Neural progenitor cell (in vitro differentiated cells): ENCODE measurements at regions not wholly inside any gene's neighbourhood (a gene's known extent, or its start where the extent isn't known, plus 50 kb on each side); places are given as distances from the start of the nearest gene placed in this dataset.

Source experiments
- DNase-seq: peaks from one replicate; pipeline ENCODE4 v3.0.0-alpha.2; 2016; ENCODE audit warnings: low spot score
- H2AFZ ChIP-seq: fragments of 200-600 bp; sonication (generic); replicated peaks from 2 replicates; pipeline ENCODE4 v1.6.1; 2016; ENCODE audit warnings: antibody characterized with exemption
- H3F3A ChIP-seq: fragments of 200-600 bp; sonication (generic); 2 replicates; pipeline ENCODE4 v1.6.1; 2016; ENCODE audit warnings: antibody characterized with exemption, low read depth
- H3K27ac ChIP-seq: fragments of 200-600 bp; sonication (generic); 2 replicates; pipeline ENCODE4 v1.5.1; 2016; ENCODE audit warnings: mild to moderate bottlenecking
- H3K27me3 ChIP-seq: fragments of 200-600 bp; sonication (generic); 2 replicates; pipeline ENCODE4 v1.6.1; 2016; ENCODE audit warnings: mild to moderate bottlenecking, moderate library complexity
- H3K36me3 ChIP-seq: fragments of 200-600 bp; sonication (generic); 2 replicates; pipeline ENCODE4 v1.5.1; 2016
- H3K4me1 ChIP-seq: fragments of 200-600 bp; sonication (generic); 2 replicates; pipeline ENCODE4 v1.6.1; 2016; ENCODE audit warnings: mixed run types
- H3K4me2 ChIP-seq: fragments of 200-600 bp; sonication (generic); 2 replicates; pipeline ENCODE4 v1.6.1; 2016
- H3K4me3 ChIP-seq: fragments of 200-600 bp; sonication (generic); 2 replicates; pipeline ENCODE4 v1.5.1; 2016
- H3K79me2 ChIP-seq: fragments of 200-600 bp; sonication (generic); 2 replicates; pipeline ENCODE4 v1.6.1; 2016; ENCODE audit warnings: low read depth
- H3K9ac ChIP-seq: fragments of 200-600 bp; sonication (generic); 2 replicates; pipeline ENCODE4 v1.6.1; 2016
- H3K9me3 ChIP-seq: fragments of 200-600 bp; sonication (generic); 2 replicates; pipeline ENCODE4 v1.5.1; 2016; ENCODE audit warnings: low read depth
- H4K20me1 ChIP-seq: fragments of 200-600 bp; sonication (generic); 2 replicates; pipeline ENCODE4 v1.6.1; 2016; ENCODE audit warnings: low read depth
- H3K27ac Mint-ChIP-seq: 3 replicates; pipeline ENCODE4 v1.8.0; 2021; ENCODE audit warnings: mixed read lengths
- H3K27me3 Mint-ChIP-seq: 2 replicates; pipeline ENCODE4 v1.8.0; 2022; ENCODE audit warnings: low read depth, mild to moderate bottlenecking, inconsistent platforms, moderate library complexity, mixed read lengths; ENCODE audit not compliant: insufficient read depth
- H3K36me3 Mint-ChIP-seq: 3 replicates; pipeline ENCODE4 v1.8.0; 2021; ENCODE audit warnings: mixed read lengths
- H3K4me1 Mint-ChIP-seq: 3 replicates; pipeline ENCODE4 v1.8.0; 2021; ENCODE audit warnings: mixed read lengths
- H3K4me3 Mint-ChIP-seq: 3 replicates; pipeline ENCODE4 v1.8.0; 2021; ENCODE audit warnings: mild to moderate bottlenecking, moderate library complexity, mixed read lengths
- H3K9me3 Mint-ChIP-seq: 3 replicates; pipeline ENCODE4 v1.8.0; 2020; ENCODE audit warnings: mixed read lengths
- EZH2 ChIP-seq: fragments of 200-600 bp; sonication (generic); IDR thresholded peaks from 2 replicates; pipeline ENCODE4 v1.6.1; 2017; ENCODE audit warnings: antibody characterized with exemption, mild to moderate bottlenecking, moderate library complexity
- EZH2phosphoT487 ChIP-seq: fragments of 200-600 bp; sonication (generic); IDR thresholded peaks from 2 replicates; pipeline ENCODE4 v1.6.1; 2017; ENCODE audit warnings: antibody characterized with exemption
- TF ChIP-seq, protein P1 (sequence below): fragments of 200-600 bp; sonication (generic); IDR thresholded peaks from 2 replicates; pipeline ENCODE4 v1.5.1; 2017; ENCODE audit warnings: antibody characterized with exemption, mild to moderate bottlenecking

DNA sequence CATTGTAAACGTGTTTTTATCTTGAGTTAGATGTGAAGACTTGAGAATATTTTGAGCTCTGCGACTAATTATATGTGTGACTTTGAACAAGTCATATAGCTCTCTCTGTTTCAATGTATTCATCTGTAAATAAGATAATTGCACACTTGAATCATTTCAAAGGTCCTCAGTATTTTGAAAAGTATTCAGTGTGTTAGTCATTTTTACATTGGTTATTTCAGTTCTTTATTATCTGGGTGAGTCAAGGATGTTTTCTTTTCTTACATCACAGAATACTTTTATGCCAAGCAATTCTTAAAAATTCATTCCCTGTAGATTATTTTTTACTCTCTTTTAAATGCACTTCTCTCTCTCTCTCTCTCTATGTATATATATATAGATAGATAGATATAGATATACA is 1098.0 kb upstream of the ZEB2 start:
- Mint-ChIP-seq H3K27ac (no peak overlapping the region), H3K27me3 (no peaks in the 10 kb centered on the region), H3K9me3 (no peaks in the 10 kb centered on the region), H3K4me3 (no peak overlapping the region), H3K36me3 (no peaks in the 10 kb centered on the region), H3K4me1 (no peaks in the 10 kb centered on the region)
- Histone ChIP-seq H3K4me1 (no peaks in the 10 kb centered on the region), H3K36me3 (no peaks in the 10 kb centered on the region), H3K27me3 (no peaks in the 10 kb centered on the region), H2AFZ (no peak overlapping the region), H3K9ac (no peak overlapping the region), H3K4me3 (no peak overlapping the region), H3K4me2 (no peak overlapping the region), H3K27ac (no peak overlapping the region), H4K20me1 (no peaks in the 10 kb centered on the region), H3K79me2 (no peaks in the 10 kb centered on the region), H3F3A (no peaks in the 10 kb centered on the region), H3K9me3 (no peaks in the 10 kb centered on the region)
- DNase-seq, result no peak
- TF ChIP-seq EZH2 (no peak), EZH2phosphoT487 (no peak)
- TF ChIP-seq, protein P1, sequence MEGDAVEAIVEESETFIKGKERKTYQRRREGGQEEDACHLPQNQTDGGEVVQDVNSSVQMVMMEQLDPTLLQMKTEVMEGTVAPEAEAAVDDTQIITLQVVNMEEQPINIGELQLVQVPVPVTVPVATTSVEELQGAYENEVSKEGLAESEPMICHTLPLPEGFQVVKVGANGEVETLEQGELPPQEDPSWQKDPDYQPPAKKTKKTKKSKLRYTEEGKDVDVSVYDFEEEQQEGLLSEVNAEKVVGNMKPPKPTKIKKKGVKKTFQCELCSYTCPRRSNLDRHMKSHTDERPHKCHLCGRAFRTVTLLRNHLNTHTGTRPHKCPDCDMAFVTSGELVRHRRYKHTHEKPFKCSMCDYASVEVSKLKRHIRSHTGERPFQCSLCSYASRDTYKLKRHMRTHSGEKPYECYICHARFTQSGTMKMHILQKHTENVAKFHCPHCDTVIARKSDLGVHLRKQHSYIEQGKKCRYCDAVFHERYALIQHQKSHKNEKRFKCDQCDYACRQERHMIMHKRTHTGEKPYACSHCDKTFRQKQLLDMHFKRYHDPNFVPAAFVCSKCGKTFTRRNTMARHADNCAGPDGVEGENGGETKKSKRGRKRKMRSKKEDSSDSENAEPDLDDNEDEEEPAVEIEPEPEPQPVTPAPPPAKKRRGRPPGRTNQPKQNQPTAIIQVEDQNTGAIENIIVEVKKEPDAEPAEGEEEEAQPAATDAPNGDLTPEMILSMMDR, result no peak

GRCh38 chr2:145617420-145617819 is 1097.5 kb upstream of the ZEB2 start:
- Histone ChIP-seq H3K4me3 (no peak overlapping the region), H3K4me1 (no peaks in the 10 kb centered on the region), H3K79me2 (no peaks in the 10 kb centered on the region), H3K27ac (no peak overlapping the region), H4K20me1 (no peaks in the 10 kb centered on the region), H3K27me3 (no peaks in the 10 kb centered on the region), H3K9me3 (no peaks in the 10 kb centered on the region), H3K4me2 (no peak overlapping the region), H3K36me3 (no peaks in the 10 kb centered on the region), H2AFZ (no peak overlapping the region), H3K9ac (no peak overlapping the region), H3F3A (no peaks in the 10 kb centered on the region)
- DNase-seq, result no peak
- Mint-ChIP-seq H3K36me3 (no peaks in the 10 kb centered on the region), H3K4me1 (no peaks in the 10 kb centered on the region), H3K9me3 (no peaks in the 10 kb centered on the region), H3K4me3 (no peak overlapping the region), H3K27ac (no peak overlapping the region), H3K27me3 (no peaks in the 10 kb centered on the region)
- TF ChIP-seq, protein P1, result no peak
- TF ChIP-seq EZH2phosphoT487 (no peak), EZH2 (no peak)

- Histone ChIP-seq H3K9ac (no peak overlapping the region), H3K4me3 (no peak overlapping the region), H3K79me2 (no peaks in the 10 kb centered on the region), H3K36me3 (no peaks in the 10 kb centered on the region), H4K20me1 (no peaks in the 10 kb centered on the region), H3K27me3 (no peaks in the 10 kb centered on the region), H2AFZ (no peak overlapping the region), H3K27ac (no peak overlapping the region), H3K4me2 (no peak overlapping the region), H3F3A (no peaks in the 10 kb centered on the region), H3K9me3 (no peaks in the 10 kb centered on the region), H3K4me1 (no peaks in the 10 kb centered on the region)
- Mint-ChIP-seq H3K4me1 (no peaks in the 10 kb centered on the region), H3K4me3 (no peak overlapping the region), H3K27me3 (no peaks in the 10 kb centered on the region), H3K9me3 (no peaks in the 10 kb centered on the region), H3K36me3 (no peaks in the 10 kb centered on the region), H3K27ac (no peak overlapping the region)
- no peak for DNase-seq
- TF ChIP-seq EZH2, result no peak
- no peak for TF ChIP-seq EZH2phosphoT487
- TF ChIP-seq, protein P1, result no peak
These were observed 1095.7 kb upstream of the ZEB2 start for GRCh38 chr2:145615626-145616025.
